Iris pigment epithelial cell (primary cell): ENCODE measurements at regions not wholly inside any gene's neighbourhood (a gene's known extent, or its start where the extent isn't known, plus 50 kb on each side); places are given as distances from the start of the nearest gene placed in this dataset.

Experiments used
- DNase-seq: peaks from one replicate; pipeline ENCODE4 v3.0.0-alpha.2; 2011; ENCODE audit warnings: low read depth

DNA sequence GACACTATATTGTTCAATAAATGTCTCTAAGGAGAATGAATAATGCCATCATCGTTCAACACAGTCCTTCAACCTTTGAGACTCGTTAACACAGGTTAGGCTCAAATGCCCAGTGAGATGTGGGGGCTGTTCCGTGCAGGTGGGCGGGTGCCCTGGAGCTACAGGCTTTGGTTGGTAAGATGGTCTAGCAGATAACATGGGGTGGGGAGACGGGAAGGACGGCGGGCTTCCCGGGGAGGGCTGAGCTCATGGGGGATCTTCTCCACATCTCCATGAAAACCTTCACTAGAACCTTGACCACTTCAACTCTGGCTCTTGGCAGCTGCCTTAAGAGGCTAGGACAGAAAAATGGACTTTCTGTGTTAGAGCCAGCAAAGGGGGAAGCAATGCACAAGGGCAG, 134.1 kb upstream of the TCERG1L start:
- DNase-seq, result no peak

DNA sequence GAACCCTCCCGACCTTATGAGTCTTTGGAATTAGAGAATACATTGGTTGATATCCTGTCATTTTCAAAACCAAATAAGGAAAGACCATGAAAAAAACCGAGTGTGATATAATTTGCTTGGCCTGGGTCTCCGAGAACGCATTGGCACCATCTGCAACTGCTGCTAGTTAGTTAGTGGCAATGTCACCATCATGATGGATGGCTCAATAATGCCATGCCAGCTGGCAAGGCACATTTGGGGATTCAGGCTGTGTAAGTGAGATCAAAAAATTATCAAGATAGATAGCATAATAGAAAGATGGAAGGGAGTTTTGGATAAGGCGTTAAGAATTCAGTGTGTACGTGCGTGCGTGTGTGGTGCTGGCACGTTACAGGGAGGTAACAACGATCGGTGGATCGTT, 134.7 kb upstream of the TCERG1L start:
- DNase-seq, result no peak

DNA sequence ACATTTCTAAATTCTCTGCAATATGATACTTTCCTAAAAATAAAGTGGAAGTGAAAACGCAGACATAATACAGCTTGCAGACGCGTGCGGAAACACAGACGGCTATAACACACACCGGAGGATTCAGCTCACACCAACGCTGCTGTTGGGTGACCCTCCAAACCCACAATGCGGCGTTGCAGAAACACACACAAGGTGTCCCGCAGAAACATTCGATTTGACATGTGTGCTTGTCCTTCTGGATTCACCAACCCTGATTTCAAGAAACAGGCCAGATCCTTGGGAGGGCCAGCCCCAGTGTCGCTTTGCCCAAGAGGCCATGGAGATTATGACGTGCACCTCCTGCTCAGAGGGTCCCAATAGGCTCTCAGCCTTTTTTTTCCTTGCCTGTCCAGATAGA, 136.7 kb upstream of the TCERG1L start:
- DNase-seq, result no peak

DNA sequence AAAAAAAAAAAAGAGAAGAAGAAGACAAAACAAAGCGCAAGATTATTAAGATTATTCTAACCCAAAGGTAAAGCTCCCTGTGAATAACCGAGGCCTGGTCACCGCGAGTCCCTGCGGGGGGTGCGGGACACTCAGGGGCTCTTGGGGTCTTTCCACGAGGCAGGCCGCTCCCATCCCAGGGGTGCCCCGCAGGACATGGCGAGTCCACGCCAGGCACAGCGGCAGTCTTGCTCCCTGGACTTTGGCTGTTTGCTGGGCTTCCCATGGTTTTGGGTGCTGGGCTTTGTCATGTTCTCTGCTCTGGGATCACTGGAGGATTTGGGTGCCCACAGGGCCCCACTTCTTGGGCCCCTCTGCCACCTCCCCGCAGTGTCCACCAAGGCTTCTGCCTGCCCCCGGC, 137.4 kb upstream of the TCERG1L start:
- no peak for DNase-seq

DNA sequence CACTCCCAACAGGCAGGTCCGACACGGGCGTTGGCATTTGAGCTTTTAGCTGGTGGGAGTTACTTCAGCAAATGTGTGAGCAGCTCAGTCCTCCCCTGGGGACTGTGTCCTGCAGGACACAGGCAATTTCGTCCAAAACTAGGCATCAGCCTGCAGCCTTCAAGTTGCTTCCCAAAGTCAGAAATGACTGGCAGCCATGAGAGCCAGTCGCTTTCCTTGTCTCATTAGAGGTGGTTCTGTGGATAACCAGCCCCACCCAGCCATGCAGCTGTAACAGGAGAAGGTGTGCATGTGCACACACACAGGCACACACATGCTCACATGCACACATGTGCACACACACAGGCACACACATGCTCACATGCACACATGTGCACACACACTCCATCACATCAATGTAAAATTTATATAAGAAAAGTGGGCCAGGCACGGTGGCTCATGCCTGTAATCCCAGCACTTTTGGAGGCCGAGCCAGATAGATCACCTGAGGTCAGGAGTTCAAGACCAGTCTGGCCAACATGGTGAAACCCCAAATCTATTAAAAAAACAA, 138.8 kb upstream of the TCERG1L start:
- no peak for DNase-seq

DNA sequence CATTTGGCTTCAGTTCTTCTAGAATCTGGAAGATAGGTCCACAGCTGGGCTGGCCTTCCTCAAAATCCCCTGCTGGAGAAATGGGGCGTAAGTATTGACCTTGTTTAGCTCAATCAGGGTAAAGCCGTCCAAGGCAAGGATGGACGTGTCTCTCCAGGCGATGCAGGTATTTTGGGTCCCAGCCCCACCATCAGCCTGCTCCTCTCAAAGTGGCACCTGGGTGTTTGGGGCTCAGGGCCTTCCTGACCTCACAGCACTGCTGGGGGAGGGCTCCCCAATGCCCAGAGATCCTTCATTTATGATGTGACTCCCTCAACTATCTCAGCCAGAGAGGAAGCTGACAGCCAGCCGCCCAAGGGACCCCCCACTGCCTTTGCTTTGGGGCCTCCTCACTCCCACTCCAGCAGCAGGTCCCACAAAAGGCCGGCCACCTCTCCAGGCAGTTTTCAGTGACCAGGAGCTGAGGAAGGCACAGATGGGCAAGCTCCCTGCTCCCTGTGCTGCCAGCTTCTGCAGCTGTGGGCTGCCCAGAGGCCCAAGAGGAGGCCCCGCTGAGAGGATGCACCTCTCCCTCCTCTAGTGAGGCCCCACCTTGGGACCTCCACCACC, 140.0 kb upstream of the TCERG1L start:
- no peak for DNase-seq

DNA sequence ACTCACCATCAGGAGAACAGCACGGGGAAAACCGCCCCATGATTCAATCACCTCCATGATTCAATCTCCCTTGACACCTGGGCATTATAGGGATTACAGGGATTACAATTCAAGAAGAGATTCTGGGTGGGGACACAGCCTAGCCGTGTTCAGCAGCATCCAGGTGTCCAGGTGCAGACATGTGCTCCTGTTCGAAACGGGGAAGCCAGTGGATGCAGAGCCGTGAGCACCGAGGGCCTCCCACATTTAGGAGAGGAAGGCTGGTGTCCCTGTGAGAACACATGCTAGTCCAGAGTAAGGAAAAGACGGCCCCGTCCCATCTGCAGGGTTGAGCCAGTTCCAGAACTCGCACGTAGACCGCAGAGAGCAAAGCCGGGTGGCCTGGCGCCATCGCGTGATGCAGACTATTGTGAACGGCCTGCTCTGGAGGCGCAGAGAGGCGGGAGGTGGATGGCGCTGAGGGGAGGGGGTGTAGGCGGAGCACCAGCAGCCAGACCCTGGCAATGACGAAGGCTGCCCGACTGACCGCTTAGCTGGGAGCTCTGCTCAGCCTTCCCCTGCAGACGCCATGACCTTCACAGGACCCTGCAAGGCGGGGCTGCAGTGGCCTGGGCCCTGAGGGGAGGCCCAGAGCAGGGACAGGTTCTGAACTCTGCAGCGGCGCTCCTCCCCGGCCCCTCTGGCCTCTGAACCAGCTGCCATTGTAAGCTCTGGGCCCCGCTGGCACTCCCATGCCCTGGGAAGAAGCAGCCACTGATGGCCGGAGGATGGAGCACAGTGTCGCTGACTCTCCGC, 141.6 kb upstream of the TCERG1L start:
- no peak for DNase-seq

DNA sequence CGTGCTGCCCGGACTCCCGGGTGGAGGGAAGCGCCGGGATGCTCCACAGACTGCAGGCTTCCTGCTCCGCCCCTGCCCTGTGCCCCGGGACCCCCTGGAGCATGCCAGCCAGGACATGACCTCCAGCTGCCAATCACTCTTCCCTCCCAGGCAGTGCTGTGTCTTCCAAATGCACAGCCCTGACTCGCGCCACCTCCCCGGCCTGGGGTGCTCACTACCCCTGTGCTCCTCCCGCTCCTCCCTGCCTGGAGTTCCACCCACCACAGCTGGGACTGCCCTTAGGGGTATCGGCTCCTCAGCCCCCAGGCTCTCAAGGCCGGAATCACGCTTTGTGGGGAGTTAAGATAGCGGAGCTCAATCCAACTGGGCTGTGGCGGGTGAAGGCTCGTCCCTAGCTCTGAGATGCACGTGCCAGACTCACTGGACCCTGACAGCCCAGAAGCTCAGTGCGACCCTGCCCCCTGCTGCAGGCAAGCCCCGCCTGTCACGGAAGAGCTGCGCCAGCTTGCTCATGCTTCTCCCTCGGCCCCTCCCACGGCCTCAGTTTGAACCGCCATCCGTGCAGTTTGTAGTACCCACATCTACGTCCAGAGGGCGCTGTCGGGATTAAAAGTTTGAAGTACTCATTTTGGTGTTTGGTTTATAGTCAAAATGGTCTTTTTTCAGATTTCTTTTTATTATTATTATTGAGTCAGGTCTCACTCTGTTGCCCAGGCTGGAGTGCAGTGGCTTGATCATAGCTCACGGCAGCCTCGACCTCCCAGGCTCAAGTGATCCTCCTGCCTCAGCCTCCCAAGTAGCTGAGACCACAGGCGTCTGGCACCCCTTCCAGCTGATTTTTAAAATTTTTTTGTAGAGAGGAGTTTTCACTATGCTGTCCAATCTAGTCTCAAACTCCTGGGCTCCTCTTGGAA, 142.5 kb upstream of the TCERG1L start:
- DNase-seq, result peak; percentile 11

DNA sequence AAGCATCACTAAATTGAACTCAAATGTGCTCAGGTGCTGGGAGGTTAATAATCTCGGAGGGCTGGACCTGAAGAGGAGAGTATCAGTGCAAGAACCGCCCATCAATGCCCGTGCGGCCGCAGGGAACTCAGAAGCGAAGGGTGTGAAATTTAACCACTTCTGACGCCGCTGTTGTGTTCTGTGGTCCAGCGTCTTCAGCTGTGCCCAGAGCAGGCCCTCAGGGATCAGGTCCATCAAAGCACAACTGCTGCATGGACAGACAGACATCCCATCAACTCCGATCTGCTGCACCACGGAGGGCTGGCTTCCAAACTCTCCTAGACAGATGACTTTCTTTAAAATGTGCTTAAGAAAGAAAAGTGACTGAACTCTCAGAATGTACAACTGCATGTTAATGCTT, 144.9 kb upstream of the TCERG1L start:
- no peak for DNase-seq

DNA sequence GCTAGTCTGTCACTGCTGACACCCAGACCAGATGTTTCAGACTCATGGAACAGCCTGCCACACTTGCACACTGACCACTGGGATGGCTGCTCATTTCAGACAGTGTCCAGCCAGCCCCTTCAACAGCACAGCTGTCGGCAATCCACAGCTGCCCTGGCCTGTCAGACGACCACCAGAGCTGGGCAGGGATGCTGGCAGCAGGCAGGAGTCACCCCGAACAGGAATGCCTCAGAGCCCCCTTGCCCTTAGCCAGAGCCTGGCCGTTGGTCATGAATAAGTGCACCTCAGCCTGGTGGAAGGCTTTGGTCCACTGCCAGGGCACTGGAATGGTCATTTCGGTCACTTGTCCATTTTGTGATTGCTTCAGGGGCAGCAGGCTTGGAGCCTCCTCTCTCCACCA, 149.6 kb upstream of the TCERG1L start:
- DNase-seq, result no peak

DNA sequence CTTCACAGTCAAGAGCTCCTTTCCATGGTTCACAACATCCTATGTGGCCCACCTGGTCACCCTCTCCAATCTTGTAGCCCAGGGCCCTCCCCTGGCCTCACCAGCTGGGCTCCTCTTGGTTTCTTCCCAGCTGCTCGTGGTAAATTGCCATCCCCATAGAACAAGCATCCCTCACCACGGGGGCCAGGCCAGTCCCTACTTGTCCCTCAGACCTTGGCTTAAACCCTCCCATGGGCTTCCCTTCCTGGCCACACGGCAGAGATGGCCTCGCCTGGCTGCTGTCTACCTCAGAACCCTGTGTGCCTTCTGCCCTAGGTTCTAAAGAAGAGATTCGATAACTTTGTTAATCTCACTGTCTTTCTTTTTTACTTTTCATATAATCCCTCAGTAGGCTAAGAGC, 153.3 kb upstream of the TCERG1L start:
- no peak for DNase-seq

DNA sequence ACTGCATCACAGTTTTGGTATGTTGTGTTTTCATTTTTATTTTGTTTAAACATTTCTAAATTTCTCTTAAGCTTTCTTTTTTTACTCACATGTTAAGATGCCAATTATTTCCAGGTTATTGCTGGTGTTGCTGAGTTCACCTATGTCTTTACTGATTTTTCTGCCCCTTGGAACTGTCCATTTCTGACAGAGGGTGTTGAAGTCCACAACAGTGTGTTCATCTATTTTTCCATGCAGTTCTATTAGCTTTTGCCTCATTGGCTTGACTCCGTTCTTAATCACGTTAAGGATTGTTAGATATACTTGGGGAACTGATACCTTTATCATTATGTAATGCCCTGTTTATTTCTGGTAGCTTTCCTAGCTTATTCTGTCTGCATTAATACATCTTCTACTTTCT, 158.0 kb upstream of the TCERG1L start:
- no peak for DNase-seq

DNA sequence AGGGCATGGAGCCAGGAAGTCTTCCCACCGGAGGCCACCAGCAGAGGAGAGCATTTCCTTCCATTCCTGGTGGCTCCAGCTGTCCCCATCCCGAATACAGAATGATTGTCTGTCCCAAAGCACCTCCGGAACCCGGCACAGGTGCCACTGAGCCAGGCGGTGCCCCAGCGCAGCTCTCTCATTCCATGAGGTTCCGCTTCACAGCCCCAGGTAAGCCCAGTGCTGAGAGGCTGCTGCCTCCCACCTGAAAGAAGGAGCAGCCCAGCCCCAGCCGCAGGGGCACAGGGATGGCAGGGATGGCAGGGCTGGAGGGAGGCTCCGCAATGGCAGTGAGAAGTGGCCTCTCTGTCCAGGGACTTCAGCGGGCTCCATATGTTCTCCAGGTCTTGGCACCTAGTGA, 162.1 kb upstream of the TCERG1L start:
- DNase-seq, result no peak

DNA sequence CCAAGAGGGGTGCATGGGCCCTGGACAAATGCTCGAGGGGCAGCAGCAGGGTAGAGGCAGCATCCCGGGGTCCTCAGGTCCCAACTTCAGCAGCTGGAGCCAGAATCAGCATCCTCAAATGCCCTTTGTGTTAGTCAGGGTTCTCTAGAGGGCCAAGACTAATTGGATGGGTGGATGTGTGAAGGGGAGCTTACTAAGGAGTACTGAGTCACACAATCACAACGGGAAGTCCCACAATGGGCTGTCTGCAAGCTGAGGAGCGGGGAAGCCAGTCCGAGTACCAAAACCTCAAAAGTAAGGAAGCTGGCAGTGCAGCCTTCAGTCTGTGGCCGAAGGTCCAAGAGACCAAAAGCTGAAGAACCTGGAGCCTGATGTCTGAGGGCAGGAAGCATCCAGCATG, 162.9 kb upstream of the TCERG1L start:
- no peak for DNase-seq

DNA sequence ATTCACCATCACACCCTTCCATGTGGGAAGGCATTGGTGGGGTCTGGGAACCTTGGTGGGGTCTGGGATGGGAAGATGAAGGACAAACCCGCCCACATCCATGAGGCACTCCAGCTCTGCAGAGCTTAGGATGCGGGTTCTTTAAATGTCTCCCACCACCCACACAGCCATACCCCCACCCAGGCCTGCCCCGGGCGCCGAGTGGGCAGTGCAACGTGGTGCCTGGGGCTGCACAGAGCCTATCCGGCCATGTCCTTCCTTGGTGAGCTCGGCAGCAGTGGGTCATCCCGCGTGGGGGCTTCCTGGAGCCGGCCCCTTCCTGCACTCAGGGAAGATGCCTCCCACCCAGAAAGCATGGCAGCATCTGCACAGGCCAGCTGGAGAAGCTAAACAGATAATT, 163.5 kb upstream of the TCERG1L start:
- no peak for DNase-seq

DNA sequence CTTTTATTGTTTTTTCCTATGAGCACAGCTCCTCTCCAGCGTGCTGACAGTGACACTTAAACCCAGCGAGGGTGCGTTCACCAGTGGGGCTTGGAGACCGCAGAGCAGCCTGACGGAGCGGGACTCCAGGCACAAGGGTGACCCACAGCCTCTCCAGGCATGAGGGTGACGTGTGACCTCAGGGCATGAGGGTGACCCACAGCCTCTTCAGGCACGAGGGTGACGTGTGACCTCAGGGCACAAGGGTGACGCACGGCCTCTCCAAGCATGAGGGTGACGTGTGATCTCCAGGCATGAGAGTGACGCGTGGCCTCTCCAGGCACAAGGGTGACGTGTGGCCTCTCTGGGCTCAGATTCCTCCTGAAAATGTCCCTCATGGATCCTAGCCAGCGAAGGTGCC, 164.3 kb upstream of the TCERG1L start:
- no peak for DNase-seq

DNA sequence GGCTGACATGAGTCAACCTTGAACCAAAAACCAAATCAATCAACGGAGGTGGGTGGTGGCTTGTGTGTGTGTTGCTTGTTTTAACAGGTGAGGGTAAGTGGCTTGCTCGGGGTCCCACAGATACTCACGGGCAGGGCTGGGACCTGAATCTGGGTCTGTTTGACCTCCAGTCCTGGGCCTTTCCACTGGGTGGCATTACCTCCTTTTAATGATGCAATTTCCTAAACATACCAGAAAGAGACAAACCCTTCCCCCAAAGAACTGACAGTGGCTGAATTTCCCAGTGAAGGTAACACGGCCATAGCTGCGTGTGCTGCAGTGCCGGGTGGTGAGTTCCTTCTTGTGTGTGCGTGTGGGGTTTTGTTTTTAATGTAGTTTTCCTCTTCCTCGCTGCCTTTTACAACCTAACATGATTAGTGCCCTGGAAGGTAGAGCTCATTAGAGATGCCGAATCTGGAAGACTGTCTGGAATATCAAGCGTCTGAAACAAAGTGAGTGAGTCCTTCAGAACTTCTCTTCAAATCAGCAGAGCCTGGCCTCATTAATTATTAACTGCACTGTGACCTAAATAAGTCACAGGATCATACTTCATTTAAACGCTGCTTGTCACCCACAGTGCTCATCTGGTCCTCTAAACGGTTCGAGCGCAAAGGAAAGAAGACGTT, 166.1 kb upstream of the TCERG1L start:
- no peak for DNase-seq

DNA sequence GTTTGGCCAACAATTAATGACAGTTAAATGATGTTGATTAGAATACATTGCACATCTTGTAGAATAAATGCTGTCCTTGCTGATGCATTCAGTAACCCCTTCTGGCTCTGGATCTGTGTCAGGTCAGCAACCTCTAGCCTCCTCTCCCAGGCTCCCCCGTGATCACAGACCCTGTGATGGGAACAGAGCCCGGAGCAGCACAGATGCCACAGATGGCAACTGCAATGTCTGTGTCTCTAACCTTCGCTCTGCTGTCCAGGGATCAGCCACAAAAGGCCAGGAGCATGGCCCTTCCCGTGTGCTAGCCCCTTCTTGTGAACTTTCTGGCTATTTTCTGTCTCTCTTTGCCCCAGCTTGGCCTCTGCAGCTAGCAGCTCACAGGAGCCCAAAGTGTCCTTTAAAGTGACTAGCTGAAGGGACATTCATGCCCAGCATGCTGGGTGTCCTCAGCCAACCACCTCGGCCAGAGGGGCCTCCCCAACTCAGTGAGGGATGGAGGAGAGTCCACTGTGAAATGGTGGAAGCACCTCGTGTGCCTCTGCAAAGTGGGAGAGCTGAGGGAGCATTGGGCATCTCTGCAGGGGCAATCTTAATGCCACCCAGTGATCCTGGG, 167.0 kb upstream of the TCERG1L start:
- no peak for DNase-seq

DNA sequence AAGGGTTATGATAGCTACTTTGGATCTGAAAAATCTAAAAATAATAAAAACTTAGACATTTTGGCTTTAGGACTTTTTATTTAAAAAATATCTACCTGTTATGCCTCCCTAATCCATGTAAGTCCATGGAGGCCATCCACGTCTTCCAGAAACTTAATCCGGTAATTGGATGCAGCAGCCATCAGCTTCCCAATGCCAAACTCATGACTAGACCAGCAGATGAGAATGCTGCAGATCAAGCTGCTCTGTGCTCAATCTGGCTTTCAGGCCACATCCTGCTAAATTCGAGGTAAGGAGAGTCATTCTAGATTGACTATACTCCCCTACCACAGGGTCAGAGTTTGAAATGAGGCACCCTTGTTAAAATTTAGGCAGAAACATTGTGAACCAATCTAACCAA, 168.5 kb upstream of the TCERG1L start:
- no peak for DNase-seq

DNA sequence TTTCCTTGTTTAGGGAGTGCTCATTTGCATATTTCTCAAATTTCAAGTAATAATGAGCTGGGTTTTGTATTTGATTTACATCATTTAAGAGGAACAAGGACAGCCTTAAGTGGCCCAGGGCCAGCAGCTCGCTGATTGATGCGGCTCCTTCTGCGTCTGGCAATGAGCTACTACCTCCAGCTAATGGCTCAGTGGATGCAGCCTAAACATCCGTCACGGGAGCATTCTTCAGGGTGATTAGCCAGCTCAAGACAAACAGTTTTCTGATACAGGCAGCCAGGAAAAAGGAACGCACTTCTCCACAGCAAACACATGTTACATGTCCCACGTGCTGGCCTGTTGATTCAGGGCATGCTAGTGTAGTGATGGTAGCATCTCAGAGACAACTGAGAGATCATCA, 169.3 kb upstream of the TCERG1L start:
- no peak for DNase-seq

DNA sequence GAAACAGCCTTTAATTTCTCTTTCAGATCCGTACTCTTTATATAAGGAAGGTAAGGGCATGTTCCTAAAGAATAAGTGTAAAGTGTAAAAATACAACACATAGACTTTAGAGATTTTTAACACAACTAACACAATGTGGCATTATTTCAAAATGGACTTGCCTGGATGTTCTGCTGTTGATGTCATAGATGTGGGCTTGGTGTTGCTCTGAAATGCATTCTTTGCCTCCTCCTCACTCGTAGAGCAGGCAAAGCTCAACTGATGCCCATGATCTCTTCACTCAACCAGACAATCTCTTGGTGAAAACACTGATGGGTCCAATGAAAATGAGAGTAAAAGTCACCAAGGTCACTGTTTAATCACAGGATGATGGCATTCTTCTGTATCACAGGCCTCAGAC, 174.2 kb upstream of the TCERG1L start:
- no peak for DNase-seq

DNA sequence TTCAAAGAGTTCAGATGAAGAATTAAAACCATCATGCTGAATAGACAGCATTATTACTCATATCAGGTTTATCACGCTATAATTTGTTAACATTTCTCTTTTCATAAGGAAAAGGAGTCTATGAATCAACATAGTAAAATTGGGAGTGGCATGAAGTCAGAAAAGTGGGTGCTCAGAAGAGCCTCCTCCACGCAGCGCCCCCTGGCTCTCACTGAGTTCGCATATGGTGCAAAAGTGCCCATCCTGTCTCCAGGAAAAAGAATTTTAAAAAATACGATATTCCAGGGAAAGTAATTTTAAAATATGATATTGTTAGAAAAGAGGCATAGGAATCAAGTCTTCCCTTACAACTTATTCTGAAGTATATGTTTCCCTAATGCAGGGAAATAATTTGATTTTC, 176.3 kb upstream of the TCERG1L start:
- no peak for DNase-seq
